ENCODE measurements at regions not wholly inside any gene's neighbourhood (a gene's known extent, or its start where the extent isn't known, plus 50 kb on each side); places are given as distances from the start of the nearest gene placed in this dataset.

DNA sequence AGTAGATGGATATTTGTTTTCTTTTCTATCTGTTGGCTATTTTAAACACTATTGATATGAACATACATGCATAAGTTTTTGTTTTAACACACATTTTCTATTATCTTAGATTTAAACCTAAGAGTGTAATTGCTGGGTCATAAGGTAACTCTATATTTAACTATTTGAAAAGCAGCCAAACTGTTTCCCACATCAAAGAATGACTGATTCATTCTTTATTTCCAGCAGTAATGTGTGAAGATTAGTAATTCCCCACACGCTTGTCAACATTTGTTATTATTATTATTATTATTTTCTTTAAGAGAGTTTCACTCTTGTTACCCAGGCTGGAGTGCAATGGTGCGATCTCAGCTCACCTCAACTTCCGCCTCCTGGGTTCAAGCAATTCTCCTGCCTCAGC is 1495.8 kb downstream of the EFNA5 start:
- TF ChIP-seq, protein P1, sequence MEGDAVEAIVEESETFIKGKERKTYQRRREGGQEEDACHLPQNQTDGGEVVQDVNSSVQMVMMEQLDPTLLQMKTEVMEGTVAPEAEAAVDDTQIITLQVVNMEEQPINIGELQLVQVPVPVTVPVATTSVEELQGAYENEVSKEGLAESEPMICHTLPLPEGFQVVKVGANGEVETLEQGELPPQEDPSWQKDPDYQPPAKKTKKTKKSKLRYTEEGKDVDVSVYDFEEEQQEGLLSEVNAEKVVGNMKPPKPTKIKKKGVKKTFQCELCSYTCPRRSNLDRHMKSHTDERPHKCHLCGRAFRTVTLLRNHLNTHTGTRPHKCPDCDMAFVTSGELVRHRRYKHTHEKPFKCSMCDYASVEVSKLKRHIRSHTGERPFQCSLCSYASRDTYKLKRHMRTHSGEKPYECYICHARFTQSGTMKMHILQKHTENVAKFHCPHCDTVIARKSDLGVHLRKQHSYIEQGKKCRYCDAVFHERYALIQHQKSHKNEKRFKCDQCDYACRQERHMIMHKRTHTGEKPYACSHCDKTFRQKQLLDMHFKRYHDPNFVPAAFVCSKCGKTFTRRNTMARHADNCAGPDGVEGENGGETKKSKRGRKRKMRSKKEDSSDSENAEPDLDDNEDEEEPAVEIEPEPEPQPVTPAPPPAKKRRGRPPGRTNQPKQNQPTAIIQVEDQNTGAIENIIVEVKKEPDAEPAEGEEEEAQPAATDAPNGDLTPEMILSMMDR (IDR thresholded peaks at IDR 0.05; ENCODE audit: low read depth, low read length, missing input control): no peak
- no peak for TF ChIP-seq FOXA1 (IDR thresholded peaks at IDR 0.05)
- TF ChIP-seq JUND (IDR thresholded peaks at IDR 0.05): no peak
- no peak for TF ChIP-seq RXRA (IDR thresholded peaks at IDR 0.05)
- no peak for TF ChIP-seq TAF1 (conservative IDR thresholded peaks at IDR 0.05)
- TF ChIP-seq ZBTB33 (IDR thresholded peaks at IDR 0.05): no peak
- TF ChIP-seq, protein P2, sequence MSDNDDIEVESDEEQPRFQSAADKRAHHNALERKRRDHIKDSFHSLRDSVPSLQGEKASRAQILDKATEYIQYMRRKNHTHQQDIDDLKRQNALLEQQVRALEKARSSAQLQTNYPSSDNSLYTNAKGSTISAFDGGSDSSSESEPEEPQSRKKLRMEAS (IDR thresholded peaks at IDR 0.05): no peak
- no peak for TF ChIP-seq GABPA (IDR thresholded peaks at IDR 0.05 in 1 of 2, conservative IDR thresholded peaks at IDR 0.05 in 1 of 2)
- TF ChIP-seq SP1 (IDR thresholded peaks at IDR 0.05): no peak
- TF ChIP-seq RAD21 (IDR thresholded peaks at IDR 0.05): no peak
- TF ChIP-seq, protein P3, sequence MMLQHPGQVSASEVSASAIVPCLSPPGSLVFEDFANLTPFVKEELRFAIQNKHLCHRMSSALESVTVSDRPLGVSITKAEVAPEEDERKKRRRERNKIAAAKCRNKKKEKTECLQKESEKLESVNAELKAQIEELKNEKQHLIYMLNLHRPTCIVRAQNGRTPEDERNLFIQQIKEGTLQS (IDR thresholded peaks at IDR 0.05): no peak
- TF ChIP-seq HNF4G (IDR thresholded peaks at IDR 0.05): no peak
- TF ChIP-seq, protein P4, sequence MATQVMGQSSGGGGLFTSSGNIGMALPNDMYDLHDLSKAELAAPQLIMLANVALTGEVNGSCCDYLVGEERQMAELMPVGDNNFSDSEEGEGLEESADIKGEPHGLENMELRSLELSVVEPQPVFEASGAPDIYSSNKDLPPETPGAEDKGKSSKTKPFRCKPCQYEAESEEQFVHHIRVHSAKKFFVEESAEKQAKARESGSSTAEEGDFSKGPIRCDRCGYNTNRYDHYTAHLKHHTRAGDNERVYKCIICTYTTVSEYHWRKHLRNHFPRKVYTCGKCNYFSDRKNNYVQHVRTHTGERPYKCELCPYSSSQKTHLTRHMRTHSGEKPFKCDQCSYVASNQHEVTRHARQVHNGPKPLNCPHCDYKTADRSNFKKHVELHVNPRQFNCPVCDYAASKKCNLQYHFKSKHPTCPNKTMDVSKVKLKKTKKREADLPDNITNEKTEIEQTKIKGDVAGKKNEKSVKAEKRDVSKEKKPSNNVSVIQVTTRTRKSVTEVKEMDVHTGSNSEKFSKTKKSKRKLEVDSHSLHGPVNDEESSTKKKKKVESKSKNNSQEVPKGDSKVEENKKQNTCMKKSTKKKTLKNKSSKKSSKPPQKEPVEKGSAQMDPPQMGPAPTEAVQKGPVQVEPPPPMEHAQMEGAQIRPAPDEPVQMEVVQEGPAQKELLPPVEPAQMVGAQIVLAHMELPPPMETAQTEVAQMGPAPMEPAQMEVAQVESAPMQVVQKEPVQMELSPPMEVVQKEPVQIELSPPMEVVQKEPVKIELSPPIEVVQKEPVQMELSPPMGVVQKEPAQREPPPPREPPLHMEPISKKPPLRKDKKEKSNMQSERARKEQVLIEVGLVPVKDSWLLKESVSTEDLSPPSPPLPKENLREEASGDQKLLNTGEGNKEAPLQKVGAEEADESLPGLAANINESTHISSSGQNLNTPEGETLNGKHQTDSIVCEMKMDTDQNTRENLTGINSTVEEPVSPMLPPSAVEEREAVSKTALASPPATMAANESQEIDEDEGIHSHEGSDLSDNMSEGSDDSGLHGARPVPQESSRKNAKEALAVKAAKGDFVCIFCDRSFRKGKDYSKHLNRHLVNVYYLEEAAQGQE (IDR thresholded peaks at IDR 0.05): no peak
- TF ChIP-seq NR2F2 (IDR thresholded peaks at IDR 0.05): no peak

All from liver (tissue), 3 donors.